HCT116 (cell line): ENCODE measurements at regions not wholly inside any gene's neighbourhood (a gene's known extent, or its start where the extent isn't known, plus 50 kb on each side); places are given as distances from the start of the nearest gene placed in this dataset.

Experiments used
- ATAC-seq: fragments of 200-7000 bp; cut with Tn5 transposase; 2 replicates; pipeline ENCODE4 v1.9.1; 2020; ENCODE audit warnings: mild to moderate bottlenecking, moderate library complexity
- BruUV-seq: library from RNA; stranded (reverse); fragments of 400-500 nt; replicated peaks from 2 replicates; lab custom pipeline; 2021; lab: Mats Ljungman, UMichigan
- CTCF ChIA-PET: fragments of 300-600 bp; sonication (Branson Sonifier 250); formaldehyde crosslinking; loops from one replicate; lab custom pipeline; 2021; ENCODE audit warnings: antibody characterized with exemption; lab: Charles Lee
- POLR2A ChIA-PET: fragments of 300-600, 350-600 bp; sonication (Branson Sonifier 250); formaldehyde crosslinking; loops from one replicate; lab custom pipeline; 2021; ENCODE audit warnings: antibody characterized with exemption; lab: Charles Lee
- RAD21 ChIA-PET, 2 experiments: fragments of 300-600 bp; sonication (Branson Sonifier 250); formaldehyde crosslinking; loops; one replicate each; lab custom pipeline; 2023; ENCODE audit warnings: low total read pairs in 2 of 2; ENCODE audit not compliant: uncharacterized antibody in 2 of 2, unreplicated experiment in 2 of 2, low non-redundant PET in 1 of 2; lab: Charles Lee
- DNase-seq: peaks from one replicate; pipeline ENCODE4 v3.0.0-alpha.2; 2010; ENCODE audit warnings: low read depth, low spot score
- H2AFZ ChIP-seq: fragments of 200-600 bp; shearing (Covaris generic), sonication (generic); 2 replicates; pipeline ENCODE4 v1.6.1; 2017; ENCODE audit warnings: low read depth, mixed run types, mixed read lengths, antibody characterized with exemption, low read length; ENCODE audit not compliant: poor library complexity, severe bottlenecking
- H3K27ac ChIP-seq: 2 replicates; pipeline ENCODE4 v1.5.1; 2012; ENCODE audit warnings: low read depth, low read length
- H3K27me3 ChIP-seq: fragments of 200-600 bp; sonication (generic); 2 replicates; pipeline ENCODE4 v1.6.1; 2016; ENCODE audit warnings: mixed run types, low read length, mixed read lengths; ENCODE audit not compliant: insufficient read depth
- H3K36me3 ChIP-seq, 2 experiments: fragments of 200-500 bp in 1 of 2; fragments of 200-600 bp in 1 of 2; sonication (Bioruptor generic) in 1 of 2; sonication (generic) in 1 of 2; 2 replicates each; pipeline versions ENCODE4 v1.5.1 to v1.6.1; 2014 to 2016; ENCODE audit warnings: low read length in 2 of 2, inconsistent platforms in 1 of 2, mixed read lengths in 1 of 2, mixed run types in 1 of 2; ENCODE audit not compliant: insufficient read depth in 2 of 2, control insufficient read depth in 1 of 2
- H3K4me1 ChIP-seq, 2 experiments: fragments of 200-600 bp in 1 of 2; sonication (generic) in 1 of 2; 2 replicates each; pipeline versions ENCODE4 v1.5.1 to v1.6.1; 2012 to 2017; ENCODE audit warnings: low read length in 2 of 2, inconsistent platforms in 1 of 2, mild to moderate bottlenecking in 1 of 2, mixed read lengths in 1 of 2, mixed run types in 1 of 2, moderate library complexity in 1 of 2; ENCODE audit not compliant: insufficient read depth in 2 of 2, control insufficient read depth in 1 of 2
- H3K4me2 ChIP-seq: fragments of 200-600 bp; sonication (generic); 2 replicates; pipeline ENCODE4 v1.6.1; 2017; ENCODE audit warnings: mixed run types, low read length, mixed read lengths
- H3K4me3 ChIP-seq, 2 experiments: fragments of 200-600 bp in 1 of 2; sonication (generic) in 1 of 2; replicated peaks in 1 of 2; 2 replicates each; pipeline ENCODE4 v1.5.1; 2011 to 2016; ENCODE audit warnings: low read length in 2 of 2, control low read depth in 1 of 2, low read depth in 1 of 2, mild to moderate bottlenecking in 1 of 2, mixed read lengths in 1 of 2, mixed run types in 1 of 2
- H3K79me2 ChIP-seq: fragments of 200-600 bp; sonication (generic); 2 replicates; pipeline ENCODE4 v1.6.1; 2017; ENCODE audit warnings: mild to moderate bottlenecking, mixed run types, low read length, moderate library complexity, mixed read lengths; ENCODE audit not compliant: insufficient read depth
- H3K9ac ChIP-seq: fragments of 200-600 bp; sonication (generic); 2 replicates; pipeline ENCODE4 v1.6.1; 2016; ENCODE audit warnings: low read length, mixed read lengths
- H3K9me2 ChIP-seq: fragments of 200-600 bp; sonication (generic), shearing (Covaris generic); 2 replicates; pipeline ENCODE4 v1.6.1; 2017; ENCODE audit warnings: mixed run types, mild to moderate bottlenecking, moderate library complexity; ENCODE audit not compliant: insufficient read depth
- H3K9me3 ChIP-seq, 2 experiments: fragments of 200-500 bp in 1 of 2; fragments of 200-600 bp in 1 of 2; sonication (Bioruptor generic) in 1 of 2; sonication (generic) in 1 of 2; 2 replicates each; pipeline ENCODE4 v1.6.1; 2014 to 2017; ENCODE audit warnings: low read length in 2 of 2, mixed read lengths in 2 of 2, inconsistent platforms in 1 of 2, low read depth in 1 of 2, mild to moderate bottlenecking in 1 of 2, mixed run types in 1 of 2, moderate library complexity in 1 of 2; ENCODE audit not compliant: control insufficient read depth in 1 of 2, insufficient read depth in 1 of 2
- H4K20me1 ChIP-seq: fragments of 200-600 bp; sonication (generic), shearing (Covaris generic); 2 replicates; pipeline ENCODE4 v1.6.1; 2017; ENCODE audit warnings: mixed run types, mild to moderate bottlenecking, moderate library complexity; ENCODE audit not compliant: insufficient read depth
- CEBPB ChIP-seq: IDR thresholded peaks from 2 replicates; pipeline ENCODE4 v1.6.1; 2012; ENCODE audit warnings: low read depth
- EGR1 ChIP-seq: IDR thresholded peaks from 2 replicates; pipeline ENCODE4 v1.6.1; 2012; ENCODE audit warnings: low read depth
- EZH2phosphoT487 ChIP-seq: fragments of 200-600 bp; IDR thresholded peaks from 2 replicates; pipeline ENCODE4 v1.6.1; 2018; ENCODE audit warnings: antibody characterized with exemption, borderline replicate concordance
- FOSL1 ChIP-seq: IDR thresholded peaks from 2 replicates; pipeline ENCODE4 v1.6.1; 2012; ENCODE audit warnings: low read depth
- JUND ChIP-seq: IDR thresholded peaks from 2 replicates; pipeline ENCODE4 v1.6.1; 2012
- SP1 ChIP-seq: IDR thresholded peaks from 2 replicates; pipeline ENCODE4 v1.6.1; 2012; ENCODE audit warnings: low read depth
- SRF ChIP-seq: IDR thresholded peaks from 2 replicates; pipeline ENCODE4 v1.6.1; 2012; ENCODE audit warnings: low read depth
- ZFX ChIP-seq: fragments of 450-650 bp; IDR thresholded peaks from 2 replicates; pipeline ENCODE4 v1.6.1; 2017
- ZNF274 ChIP-seq: fragments of 200-500 bp; sonication (Bioruptor generic); IDR thresholded peaks from 2 replicates; pipeline ENCODE4 v1.6.1; 2014; ENCODE audit warnings: mild to moderate bottlenecking, low read depth, low read length, inconsistent platforms
- intact Hi-C: fragments of 100-400 bp; cut with micrococcal nuclease; formaldehyde crosslinking; loops from 2 replicates; pipeline ENCODE4 v1.10.0; 2022
- TF ChIP-seq, protein P1 (sequence below): IDR thresholded peaks from 2 replicates; pipeline ENCODE4 v1.6.1; 2012
- TF ChIP-seq, protein P2 (sequence below): IDR thresholded peaks from 2 replicates; pipeline ENCODE4 v1.6.1; 2011; ENCODE audit warnings: mild to moderate bottlenecking, low read length, moderate library complexity; ENCODE audit not compliant: insufficient replicate concordance; ENCODE audit errors: extremely low read depth
- TF ChIP-seq, protein P3 (sequence below): IDR thresholded peaks from 2 replicates; pipeline ENCODE4 v1.6.1; 2012; ENCODE audit warnings: low read depth
- TF ChIP-seq, protein P4 (sequence below), 3 experiments: fragments of 200-600 bp in 1 of 3; sonication (generic) in 1 of 3; IDR thresholded peaks in 2 of 3; conservative IDR thresholded peaks in 1 of 3; 2 replicates each; pipeline ENCODE4 v1.5.1; 2012 to 2017; ENCODE audit warnings: low read depth in 2 of 3, low read length in 2 of 3, antibody characterized with exemption in 1 of 3, borderline replicate concordance in 1 of 3, control low read depth in 1 of 3, mild to moderate bottlenecking in 1 of 3, mixed read lengths in 1 of 3, mixed run types in 1 of 3, moderate library complexity in 1 of 3; ENCODE audit not compliant: insufficient read depth in 1 of 3

DNA sequence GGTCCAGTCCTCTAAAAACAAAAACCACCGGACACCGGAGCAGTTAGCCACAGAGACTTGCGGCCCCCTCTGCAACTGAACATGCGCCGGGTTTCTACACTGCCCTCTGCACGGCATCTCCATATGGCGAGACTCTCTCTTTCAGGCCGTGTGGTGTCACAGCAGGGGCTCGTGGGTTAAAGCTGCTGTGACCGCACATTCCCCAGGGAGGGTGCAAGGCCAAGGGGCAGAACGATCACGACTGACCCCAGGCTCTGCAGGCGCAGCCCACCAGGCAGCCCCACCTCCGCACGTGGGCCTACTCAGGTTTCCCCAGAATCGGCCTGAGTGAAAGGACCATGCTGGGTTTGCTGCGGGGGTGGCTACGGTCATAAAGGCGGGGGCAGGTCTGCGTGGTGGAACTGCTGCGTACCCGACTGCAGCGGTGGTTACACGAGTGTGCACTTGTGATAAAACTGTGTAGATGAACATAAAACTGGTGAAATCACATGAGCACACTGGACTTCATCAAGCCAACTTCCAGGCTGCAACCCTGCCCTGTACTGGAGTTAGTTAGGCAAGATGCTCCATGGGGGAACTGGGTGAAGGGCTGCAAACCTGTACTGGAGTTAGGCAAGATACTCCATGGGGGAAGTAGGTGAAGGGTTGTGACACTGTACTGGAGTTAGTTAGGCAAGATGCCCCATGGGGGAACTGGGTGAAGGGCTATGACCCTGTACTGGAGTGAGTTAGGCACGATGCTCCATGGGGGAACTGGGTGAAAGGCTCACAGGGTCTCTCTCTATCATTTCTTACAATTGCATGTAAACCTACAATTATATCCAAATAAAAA is 81.4 kb upstream of the PPP2R2D start:
- Histone ChIP-seq H3K79me2 (no peaks in the 10 kb centered on the region), H3K9ac (no peak overlapping the region), H2AFZ (no peak overlapping the region), H3K27me3 (no peaks in the 10 kb centered on the region), H3K36me3 (no peaks in the 10 kb centered on the region), H4K20me1 (no peaks in the 10 kb centered on the region), H3K4me3 (no peak overlapping the region), H3K9me2 (no peaks in the 10 kb centered on the region), H3K4me2 (no peak overlapping the region), H3K9me3 (no peaks in the 10 kb centered on the region), H3K4me1 (no peaks in the 10 kb centered on the region)
- CTCF ChIA-PET, result no interaction called here
- DNase-seq, result no peak
- RAD21 ChIA-PET, result no interaction called here
- POLR2A ChIA-PET, result no interaction called here
- ATAC-seq, result no peak
- no TSS peak for BruUV-seq
- TF ChIP-seq, protein P1, sequence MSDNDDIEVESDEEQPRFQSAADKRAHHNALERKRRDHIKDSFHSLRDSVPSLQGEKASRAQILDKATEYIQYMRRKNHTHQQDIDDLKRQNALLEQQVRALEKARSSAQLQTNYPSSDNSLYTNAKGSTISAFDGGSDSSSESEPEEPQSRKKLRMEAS, result no peak
- TF ChIP-seq, protein P2, sequence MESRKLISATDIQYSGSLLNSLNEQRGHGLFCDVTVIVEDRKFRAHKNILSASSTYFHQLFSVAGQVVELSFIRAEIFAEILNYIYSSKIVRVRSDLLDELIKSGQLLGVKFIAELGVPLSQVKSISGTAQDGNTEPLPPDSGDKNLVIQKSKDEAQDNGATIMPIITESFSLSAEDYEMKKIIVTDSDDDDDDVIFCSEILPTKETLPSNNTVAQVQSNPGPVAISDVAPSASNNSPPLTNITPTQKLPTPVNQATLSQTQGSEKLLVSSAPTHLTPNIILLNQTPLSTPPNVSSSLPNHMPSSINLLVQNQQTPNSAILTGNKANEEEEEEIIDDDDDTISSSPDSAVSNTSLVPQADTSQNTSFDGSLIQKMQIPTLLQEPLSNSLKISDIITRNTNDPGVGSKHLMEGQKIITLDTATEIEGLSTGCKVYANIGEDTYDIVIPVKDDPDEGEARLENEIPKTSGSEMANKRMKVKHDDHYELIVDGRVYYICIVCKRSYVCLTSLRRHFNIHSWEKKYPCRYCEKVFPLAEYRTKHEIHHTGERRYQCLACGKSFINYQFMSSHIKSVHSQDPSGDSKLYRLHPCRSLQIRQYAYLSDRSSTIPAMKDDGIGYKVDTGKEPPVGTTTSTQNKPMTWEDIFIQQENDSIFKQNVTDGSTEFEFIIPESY, result no peak
- no peak for TF ChIP-seq SP1
- TF ChIP-seq, protein P3, sequence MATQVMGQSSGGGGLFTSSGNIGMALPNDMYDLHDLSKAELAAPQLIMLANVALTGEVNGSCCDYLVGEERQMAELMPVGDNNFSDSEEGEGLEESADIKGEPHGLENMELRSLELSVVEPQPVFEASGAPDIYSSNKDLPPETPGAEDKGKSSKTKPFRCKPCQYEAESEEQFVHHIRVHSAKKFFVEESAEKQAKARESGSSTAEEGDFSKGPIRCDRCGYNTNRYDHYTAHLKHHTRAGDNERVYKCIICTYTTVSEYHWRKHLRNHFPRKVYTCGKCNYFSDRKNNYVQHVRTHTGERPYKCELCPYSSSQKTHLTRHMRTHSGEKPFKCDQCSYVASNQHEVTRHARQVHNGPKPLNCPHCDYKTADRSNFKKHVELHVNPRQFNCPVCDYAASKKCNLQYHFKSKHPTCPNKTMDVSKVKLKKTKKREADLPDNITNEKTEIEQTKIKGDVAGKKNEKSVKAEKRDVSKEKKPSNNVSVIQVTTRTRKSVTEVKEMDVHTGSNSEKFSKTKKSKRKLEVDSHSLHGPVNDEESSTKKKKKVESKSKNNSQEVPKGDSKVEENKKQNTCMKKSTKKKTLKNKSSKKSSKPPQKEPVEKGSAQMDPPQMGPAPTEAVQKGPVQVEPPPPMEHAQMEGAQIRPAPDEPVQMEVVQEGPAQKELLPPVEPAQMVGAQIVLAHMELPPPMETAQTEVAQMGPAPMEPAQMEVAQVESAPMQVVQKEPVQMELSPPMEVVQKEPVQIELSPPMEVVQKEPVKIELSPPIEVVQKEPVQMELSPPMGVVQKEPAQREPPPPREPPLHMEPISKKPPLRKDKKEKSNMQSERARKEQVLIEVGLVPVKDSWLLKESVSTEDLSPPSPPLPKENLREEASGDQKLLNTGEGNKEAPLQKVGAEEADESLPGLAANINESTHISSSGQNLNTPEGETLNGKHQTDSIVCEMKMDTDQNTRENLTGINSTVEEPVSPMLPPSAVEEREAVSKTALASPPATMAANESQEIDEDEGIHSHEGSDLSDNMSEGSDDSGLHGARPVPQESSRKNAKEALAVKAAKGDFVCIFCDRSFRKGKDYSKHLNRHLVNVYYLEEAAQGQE, result no peak
- TF ChIP-seq, protein P4, sequence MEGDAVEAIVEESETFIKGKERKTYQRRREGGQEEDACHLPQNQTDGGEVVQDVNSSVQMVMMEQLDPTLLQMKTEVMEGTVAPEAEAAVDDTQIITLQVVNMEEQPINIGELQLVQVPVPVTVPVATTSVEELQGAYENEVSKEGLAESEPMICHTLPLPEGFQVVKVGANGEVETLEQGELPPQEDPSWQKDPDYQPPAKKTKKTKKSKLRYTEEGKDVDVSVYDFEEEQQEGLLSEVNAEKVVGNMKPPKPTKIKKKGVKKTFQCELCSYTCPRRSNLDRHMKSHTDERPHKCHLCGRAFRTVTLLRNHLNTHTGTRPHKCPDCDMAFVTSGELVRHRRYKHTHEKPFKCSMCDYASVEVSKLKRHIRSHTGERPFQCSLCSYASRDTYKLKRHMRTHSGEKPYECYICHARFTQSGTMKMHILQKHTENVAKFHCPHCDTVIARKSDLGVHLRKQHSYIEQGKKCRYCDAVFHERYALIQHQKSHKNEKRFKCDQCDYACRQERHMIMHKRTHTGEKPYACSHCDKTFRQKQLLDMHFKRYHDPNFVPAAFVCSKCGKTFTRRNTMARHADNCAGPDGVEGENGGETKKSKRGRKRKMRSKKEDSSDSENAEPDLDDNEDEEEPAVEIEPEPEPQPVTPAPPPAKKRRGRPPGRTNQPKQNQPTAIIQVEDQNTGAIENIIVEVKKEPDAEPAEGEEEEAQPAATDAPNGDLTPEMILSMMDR (IDR thresholded peaks at IDR 0.05 in 2 of 3, conservative IDR thresholded peaks at IDR 0.05 in 1 of 3; ENCODE audit: borderline replicate concordance in 1 of 3, insufficient read depth in 1 of 3, low read depth in 2 of 3, low read length in 2 of 3), result no peak
- TF ChIP-seq CEBPB, result no peak
- no peak for TF ChIP-seq EZH2phosphoT487
- TF ChIP-seq EGR1, result no peak
- TF ChIP-seq SRF, result no peak
- no peak for TF ChIP-seq ZNF274
- TF ChIP-seq FOSL1, result no peak
- no peak for TF ChIP-seq JUND
- TF ChIP-seq ZFX, result no peak
- TF ChIP-seq, all 23 proteins: peak for 0
- H3K27ac ChIP-seq, result no peak overlapping the region
- intact Hi-C loops, result no loop called here
